Stimulated activated CD4-positive, alpha-beta T cell treated with anti-CD3 and anti-CD28 coated beads, Interleukin-1b, Interleukin-23, amount 100 ng/mL, for 4 hours (primary cell): ENCODE measurements at regions not wholly inside any gene's neighbourhood (a gene's known extent, or its start where the extent isn't known, plus 50 kb on each side); places are given as distances from the start of the nearest gene placed in this dataset.

Experiments used
- DNase-seq, 2 donors: peaks; one replicate each; pipeline ENCODE4 v3.0.0-alpha.2; 2020; ENCODE audit warnings: low read depth in 2 of 2

DNA sequence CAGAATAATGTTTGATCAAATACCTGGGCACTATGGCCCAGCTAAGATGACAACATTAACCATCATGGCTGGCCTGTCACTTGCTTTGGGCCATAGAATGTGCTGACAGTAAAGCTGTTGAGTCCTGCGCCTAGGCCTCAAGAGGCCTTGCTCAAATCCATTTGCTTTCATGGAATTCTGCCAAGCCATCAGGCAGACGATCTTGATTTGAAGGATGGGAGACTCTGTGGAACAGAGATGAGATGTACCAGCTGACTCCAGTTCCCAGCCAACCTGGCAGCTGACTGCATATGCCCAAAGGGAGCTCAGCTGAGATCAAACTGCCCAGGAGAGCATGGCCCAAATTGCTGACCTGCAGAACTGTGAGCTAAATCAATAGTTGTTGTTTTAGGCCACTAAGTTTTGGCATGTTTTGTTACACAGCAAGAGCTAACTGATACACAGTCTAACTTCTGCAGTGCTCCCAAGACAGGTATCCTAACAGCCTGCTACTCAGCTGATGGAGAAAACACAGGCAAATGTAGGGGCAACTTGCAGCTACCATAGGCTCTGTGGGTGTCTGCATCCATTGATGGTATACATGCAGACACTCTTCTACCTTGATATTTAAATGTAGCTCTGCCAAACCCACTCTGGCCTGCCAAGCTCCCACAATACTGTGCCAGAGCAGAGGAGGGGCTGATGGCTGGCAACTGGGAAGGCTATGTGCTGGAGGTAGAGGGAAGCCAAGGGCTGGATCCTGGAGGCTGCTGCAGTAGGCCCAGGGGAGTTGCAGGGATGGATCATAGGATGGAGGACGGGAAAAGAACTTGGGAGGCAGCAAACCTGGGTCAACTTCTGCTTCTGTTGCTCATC, 55.2 kb upstream of the RNF24 start:
- no peak for DNase-seq

DNA sequence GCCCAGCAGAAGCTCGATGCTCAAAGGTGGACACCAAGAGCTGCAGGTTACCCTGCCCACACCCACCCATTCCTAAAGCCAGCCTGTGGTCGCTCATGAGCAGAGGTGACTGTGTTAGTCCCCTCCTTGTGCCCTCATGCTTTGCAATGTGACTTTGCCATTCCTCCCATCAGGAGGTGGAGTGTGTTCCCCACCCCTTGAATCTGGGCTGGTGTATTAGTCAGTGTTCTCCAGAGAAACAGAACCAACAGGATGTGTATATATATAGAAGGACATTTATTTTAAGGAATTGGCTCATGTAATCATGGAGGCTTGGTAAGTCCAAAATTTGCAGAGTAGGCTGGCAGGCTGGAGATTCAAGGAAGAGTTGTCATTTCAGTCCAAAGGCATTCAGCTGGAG, 54.4 kb upstream of the RNF24 start:
- DNase-seq = no peak

DNA sequence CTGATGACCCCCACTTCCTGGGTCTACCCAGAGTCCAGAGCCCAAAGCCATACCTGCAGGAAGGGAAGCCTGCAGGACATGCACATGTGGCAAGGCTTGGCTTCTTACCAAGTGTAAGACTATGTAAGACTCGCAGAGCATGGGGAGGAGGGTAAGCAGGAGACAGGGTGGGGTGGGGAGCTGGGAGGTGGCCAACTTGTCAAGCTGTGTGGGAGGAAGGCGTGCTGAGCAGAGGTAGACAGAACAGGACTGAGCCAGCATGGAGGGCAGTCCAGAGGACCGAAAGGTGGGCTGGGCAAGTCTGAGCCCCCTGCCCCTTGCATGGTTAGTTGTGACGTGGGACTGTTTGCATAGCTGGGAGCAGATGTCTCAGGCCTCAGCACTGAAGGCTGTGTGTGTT, 53.4 kb upstream of the RNF24 start:
- DNase-seq = no peak

DNA sequence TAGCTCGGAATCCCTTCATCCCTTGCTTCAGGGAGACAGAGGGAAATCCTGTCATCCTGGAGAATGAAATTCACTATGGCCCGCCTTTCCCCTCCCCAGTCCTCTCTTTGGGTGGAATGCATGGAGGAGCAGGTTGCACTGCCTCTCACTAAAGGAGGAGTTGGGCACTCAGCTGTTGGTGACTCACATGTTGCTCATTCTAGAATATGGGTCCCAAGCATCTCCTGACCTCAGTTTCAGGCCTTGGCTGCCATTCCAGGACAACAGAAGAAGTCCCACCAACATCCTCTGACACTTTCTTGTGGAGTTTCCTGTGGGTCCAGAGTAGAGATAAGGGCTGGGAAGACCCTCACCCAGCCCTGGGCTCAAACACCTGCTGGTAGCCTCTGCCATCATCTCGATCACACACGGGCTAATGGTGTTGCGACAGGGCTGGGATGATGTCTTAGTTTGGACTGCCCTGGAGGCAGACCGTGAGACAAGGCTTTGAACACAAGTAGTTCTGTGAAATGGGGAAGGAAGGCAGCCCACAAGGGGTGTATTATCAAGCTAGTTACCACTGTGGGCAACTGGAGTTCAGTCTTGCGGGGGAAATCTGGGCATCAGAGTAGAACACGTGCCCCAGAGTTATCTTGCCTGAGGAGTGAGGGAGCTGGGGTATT, 52.4 kb upstream of the RNF24 start:
- no peak for DNase-seq

DNA sequence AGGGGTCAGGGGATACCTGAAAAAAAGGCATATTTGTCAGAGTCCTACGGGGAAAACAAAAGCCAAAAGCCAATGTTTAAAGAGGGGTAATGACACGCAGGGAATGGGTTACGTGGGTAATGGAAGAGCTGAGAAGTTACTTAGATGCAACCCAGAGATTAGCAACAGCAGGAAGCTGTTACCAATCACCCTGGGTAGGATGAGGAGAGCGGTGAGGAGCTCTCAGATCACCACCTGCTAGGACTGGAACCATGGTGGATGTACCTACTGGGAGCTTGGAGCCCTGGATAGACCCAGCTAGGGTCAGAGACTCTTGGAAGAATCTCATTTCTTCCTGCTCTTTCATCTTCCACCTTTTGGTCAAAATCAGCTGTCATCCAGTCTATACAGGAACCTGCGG, 51.2 kb upstream of the RNF24 start:
- DNase-seq = no peak

GRCh38 chr20:4065391-4065844, 50.1 kb upstream of the RNF24 start:
- DNase-seq = no peak
